Fibroblast of lung (primary cell): ENCODE measurements at regions not wholly inside any gene's neighbourhood (a gene's known extent, or its start where the extent isn't known, plus 50 kb on each side); places are given as distances from the start of the nearest gene placed in this dataset.

Experiments
- CTCF ChIP-seq, 2 donors: IDR thresholded peaks in 1 of 2; conservative IDR thresholded peaks in 1 of 2; 1 replicate in 1 of 2; 2 replicates in 1 of 2; pipeline ENCODE4 v1.5.1; 2011 to 2012; ENCODE audit warnings: low read length in 2 of 2, control low read depth in 1 of 2, inconsistent platforms in 1 of 2, low read depth in 1 of 2, mild to moderate bottlenecking in 1 of 2
- EZH2 ChIP-seq: IDR thresholded peaks from 2 replicates; pipeline ENCODE4 v1.5.1; 2012; ENCODE audit warnings: low read length, control low read depth, mild to moderate bottlenecking; ENCODE audit errors: missing control alignments

GRCh38 chr1:82446955-82447354 lies 646.2 kb downstream of the ADGRL2 start:
- TF ChIP-seq EZH2: no peak
- no peak for TF ChIP-seq CTCF (conservative IDR thresholded peaks at IDR 0.05 in 1 of 2, IDR thresholded peaks at IDR 0.05 in 1 of 2; ENCODE audit: low read depth in 1 of 2, low read length in 2 of 2)
